GM04503 (cell line): ENCODE measurements at regions not wholly inside any gene's neighbourhood (a gene's known extent, or its start where the extent isn't known, plus 50 kb on each side); places are given as distances from the start of the nearest gene placed in this dataset.
A peak's percentile ranks its signal among the peaks of the same experiment; 100 is the strongest.

Experiments used
- DNase-seq: peaks from one replicate; pipeline ENCODE4 v3.0.0-alpha.2; 2012; ENCODE audit warnings: low read depth

DNA sequence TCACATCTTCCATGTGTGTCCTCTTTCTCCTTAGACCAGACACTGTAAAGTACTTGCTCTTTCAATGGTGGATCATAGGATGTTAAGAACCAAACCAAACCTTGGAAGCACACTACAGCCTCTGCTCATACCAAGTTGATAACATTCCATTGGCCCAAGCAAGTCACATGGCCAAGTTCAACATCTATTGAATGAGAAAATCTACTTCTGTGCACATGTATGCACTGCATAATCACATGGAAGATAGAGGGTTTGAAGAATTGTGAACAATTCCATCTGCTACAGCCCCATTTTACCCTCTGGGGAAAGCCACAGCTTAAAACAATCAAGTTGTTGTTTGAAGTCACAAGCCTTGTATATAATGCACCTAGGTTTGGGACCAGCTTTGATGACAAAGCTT is 68.2 kb downstream of the MFAP3 start:
- DNase-seq = no peak

DNA sequence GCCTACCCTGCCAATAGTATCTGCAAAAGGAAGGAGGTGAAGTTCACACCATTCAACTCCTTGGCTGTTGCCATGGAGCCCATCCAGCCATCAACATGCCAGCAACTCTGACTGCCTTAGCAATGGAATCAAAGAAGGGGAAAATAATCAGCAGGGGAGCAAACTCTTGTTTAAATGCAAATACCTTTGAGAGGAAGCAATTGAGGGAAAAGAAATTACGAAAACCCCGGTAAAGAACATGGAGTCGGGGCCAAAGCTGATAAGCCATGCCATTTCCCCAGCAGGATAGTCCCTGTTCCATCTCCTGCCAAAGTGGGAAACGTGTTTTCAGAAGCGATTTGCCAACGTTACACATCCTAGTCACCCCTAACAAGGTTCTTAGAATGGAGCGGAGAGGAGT is 69.0 kb downstream of the MFAP3 start:
- DNase-seq = no peak

DNA sequence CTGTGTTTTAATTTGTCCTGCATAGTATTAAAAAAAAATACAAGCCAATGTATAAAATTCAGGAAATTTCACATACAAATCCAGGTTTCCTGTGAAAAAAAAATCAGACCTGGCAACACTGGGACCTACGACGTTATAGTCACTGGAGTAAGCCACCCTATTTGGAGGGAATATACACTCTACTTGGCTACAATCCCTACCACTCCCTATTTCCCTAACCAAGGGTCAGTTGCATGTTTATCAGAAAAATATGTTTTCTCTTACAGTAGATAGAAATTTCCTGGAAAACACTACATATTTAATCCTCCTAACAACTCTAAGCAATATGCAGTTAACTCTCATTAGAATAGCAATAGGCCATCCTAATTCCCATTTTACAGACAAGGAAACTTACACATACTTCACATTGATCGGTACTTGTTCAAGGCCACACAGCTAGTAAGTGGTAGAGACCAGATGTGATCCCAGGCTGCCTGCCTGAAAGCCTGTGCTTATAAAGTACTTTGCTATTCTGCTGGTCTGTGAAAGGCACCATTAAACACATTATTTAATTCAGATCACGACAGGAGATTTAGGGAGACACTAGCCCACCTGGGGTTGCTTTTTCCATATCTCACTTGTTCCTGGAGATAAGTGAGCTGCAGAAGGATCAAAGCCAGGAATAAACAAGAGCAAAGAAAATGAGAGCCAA is 70.8 kb downstream of the MFAP3 start:
- no peak for DNase-seq

DNA sequence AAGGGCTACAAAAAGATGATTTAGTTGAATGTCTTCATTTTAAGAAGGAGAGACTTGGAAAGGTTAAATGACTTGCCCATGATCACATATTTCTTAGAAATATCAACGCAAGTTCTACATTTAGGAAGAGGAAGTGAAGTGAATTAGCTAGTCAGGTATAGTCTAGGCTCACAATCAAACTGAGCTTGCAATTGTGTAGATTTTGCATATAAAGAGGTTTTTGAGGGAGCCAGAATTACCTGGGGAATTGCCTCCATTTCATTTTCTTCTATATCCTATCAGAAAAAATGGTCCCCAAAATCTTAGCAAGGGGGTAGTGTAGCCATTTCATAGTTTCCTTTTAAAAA is 71.3 kb downstream of the MFAP3 start:
- no peak for DNase-seq

DNA sequence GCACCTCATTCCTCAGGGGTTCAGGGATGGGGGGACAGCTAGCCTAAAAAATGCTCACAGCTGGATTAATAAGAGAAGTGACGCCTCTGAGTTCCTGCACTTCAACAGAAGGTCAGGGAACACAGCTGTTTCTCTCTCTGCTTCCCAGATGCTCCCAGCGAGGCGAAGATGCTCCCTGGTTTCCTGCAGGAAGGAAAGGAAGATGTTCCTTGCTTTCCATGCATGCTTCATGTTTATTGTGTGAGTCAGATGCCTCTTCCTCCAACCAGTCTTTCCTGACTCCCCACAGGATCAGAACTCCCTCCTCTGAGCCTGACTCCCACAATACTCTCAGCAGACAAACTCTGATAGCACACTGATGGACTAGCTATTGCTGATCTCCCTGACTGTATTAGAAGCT is 71.9 kb downstream of the MFAP3 start:
- DNase-seq = peak; percentile 9

DNA sequence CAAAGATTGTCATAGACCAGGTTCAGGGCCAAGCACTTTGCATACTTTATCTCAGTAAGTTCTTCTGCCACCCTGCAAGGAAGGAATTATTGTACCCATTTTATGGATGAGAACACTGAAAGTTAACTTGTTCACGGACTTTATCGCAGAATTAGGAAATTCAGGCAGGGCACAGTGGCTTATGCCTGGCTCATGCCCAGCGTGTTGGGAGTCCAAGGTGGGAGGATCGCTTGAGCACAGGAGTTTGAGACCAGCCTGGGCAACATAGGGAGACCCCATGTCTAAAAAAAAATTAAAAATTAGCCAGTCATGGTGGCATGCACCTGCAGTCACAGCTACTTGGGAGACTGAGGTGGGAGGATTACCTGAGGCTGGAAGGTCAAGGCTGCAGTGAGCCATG is 72.4 kb downstream of the MFAP3 start:
- DNase-seq = no peak

DNA sequence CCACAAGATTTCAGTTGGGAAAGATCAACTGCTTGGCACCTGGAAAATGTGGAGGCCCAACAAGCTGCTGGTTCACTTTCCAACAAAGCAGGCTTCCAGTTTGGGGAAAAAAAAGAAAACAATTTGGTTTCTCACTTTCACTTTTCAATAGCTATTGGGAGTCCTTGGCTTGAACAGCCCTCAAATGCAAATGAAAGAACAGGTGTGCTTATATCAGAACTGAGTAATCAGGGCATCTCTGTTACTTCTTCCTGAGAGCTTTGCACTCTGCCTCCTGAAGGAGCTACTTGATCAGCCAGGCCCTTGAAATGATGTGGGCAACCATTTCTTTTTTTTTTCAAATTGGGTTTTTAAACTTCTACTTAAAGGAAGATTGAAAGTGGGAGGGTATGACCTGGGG is 73.5 kb downstream of the MFAP3 start:
- DNase-seq = no peak

DNA sequence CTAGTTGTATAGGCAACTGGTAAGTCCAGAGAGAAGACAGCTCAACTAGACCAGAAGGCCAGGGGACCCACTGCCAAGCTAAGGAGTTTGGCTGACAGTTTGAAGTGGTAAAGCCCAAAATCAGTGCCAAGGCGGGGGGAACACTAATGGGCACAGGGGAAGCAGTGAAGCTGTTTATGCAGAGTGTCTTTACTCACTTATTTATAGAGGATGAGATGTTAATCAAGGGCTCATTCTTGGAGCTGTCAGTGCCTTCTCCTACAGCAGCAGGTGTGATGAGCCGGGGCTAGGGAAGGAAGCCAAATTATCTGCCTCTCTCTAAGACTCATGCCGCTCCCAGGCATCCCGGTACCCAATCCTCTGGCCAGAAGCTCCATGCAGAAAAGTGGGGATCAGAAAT is 75.2 kb upstream of the GALNT10 start:
- no peak for DNase-seq

DNA sequence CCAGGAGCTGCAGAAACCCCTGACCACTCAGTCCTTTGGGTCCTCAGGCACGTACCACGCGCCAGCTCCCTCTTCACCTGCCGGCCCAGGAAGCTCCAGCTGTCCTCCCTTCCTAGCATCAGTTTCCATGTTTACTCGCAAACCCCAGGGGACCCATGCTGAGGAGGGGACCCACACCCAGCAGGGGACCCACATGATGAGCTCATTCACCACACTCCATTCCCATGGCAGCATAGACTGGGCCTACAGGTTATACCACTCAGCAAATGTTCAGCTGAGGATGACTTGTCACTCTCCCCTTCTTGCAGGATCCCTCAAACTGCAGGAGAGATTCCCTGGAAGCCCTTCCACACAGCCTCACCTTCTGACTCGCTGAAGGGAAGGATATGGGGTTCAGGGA is 73.5 kb upstream of the GALNT10 start:
- no peak for DNase-seq

DNA sequence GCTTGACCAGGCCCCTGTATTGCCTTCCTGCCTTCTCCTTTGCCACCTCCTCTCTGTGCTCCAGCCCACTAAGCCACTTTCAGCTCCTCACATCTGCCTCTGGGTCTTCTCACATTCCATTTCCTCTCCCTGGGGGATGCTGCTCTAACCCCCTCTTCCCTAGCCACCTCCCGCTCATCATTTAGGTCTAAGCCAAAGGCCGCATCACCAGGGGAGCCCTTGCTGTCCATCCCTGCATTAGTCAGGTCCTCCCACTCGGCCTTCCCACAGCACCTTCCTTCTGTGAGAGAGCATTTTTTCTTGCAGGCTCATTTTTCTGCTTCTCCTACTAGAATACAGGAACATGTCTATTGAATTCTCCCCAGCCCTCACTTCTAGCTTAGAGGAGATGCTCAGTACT is 72.6 kb upstream of the GALNT10 start:
- DNase-seq = no peak

DNA sequence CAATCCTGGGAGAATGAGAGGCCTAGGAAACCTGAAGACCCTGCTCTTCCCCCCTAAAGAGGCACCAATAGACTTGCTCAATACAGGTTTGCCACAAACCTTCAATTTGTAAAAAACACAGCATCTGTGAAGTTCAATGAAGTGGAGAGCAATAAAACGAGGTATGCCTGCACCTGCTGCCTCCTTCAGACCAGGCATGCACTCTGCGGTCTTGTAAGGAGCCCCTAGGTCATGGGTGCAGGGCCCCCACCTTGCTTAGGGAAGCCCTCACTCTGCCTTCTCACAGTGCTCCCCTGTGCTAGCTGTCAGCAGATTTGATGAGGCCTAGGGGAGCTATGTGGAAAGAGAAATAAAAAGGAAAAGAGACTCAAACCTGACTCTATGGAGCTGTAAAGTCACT is 72.1 kb upstream of the GALNT10 start:
- DNase-seq = no peak

DNA sequence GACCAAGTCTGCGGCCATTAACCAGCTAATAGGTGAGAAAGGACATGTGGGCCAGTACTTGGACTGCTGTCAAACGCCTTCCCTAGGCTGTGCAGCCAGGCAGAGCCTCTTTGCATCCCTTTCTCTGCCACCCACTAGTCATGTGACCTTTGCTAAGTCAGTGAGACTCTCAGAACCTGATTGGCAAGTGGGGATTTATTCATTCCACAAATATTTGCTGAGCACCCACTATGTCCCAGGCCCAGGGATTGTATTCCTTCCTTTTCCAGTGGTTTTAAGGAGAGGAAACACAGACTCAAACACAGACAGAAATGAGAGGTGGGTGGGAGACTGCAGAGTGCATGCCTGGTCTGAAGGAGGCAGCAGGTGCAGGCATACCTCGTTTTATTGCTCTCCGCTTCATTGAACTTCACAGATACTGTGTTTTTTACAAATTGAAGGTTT is 71.6 kb upstream of the GALNT10 start:
- DNase-seq = no peak

DNA sequence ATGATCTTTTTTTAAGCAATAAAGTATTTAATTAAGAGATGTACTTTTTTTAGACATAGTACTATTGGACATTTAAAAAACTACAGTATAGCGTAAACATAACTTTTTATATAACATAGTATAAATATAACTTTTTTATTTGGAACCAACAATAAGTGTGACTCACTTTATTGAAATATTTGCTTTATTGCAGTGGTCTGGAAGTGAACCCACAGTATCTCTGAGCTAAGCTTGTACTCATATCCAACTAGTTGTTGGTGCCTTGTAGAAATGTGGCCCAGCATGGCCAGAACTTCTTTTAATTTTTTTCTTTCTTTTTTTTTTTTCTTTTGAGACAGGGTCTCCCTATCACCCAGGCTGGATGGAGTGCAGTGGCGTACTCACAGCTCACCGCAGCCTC is 61.5 kb upstream of the GALNT10 start:
- no peak for DNase-seq

DNA sequence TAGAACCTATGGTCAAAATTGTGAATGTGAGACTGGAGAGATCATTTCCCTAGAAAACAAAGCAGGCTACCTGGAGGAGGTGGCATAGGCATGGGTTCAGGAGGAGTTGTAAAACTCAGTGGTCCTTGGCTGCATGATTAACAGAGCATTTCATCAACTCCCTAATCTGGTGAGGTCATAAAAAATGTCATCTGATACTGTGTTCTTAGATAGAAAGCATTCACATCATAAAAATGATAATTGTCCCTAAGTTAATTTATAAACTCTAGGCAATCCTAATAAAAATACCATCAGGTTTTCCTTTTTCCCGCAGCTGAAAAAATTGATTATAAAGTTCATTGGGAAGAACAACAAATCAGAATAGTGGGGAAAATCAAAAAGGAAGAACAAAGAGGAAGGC is 60.6 kb upstream of the GALNT10 start:
- no peak for DNase-seq

DNA sequence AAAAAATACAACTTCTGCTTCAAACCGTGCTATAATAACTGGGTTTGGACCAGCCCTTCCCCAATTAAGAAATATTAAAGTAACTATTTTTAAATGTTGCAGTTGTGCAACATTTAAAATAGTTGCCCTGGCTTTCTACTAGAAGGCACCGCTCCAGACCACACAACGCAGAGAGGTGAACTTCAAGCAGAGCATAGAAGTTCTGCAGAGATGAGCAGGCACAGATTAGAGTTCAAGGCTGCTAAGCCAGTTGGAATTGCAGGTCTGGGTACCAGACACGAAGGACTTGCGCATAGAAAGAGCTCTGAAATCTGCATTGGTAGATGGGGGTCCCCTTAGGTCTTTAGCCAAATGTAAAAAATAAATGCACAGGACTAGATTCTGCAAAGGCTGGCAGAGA is 58.7 kb upstream of the GALNT10 start:
- no peak for DNase-seq

DNA sequence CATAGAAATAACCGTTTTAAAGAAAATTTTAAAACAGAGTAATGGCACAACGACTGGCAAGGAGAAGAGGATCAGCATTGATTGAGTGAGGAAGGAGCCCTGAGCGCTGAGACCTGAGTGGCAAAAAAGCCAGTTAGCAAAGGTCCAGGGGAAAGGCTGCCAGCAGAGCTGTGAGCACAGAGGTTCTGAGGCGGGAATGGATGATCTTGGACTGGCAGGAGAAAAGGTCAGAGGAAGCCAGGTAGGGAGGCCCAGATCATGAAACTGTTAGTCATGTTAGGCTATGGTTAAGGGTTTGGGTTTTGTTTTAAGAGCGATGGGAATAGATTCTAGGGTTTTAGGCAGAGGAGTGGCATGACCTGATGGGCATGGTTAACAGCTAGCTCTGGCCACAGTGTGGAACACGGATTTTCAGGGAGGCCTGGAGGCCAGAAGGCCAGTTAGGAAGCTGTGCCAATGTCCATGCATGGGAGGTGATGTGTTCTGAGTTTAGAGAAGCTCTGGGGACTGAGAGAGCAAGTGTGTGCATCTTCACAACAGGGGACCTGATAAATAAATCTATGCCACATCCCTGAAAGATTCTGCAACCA is 57.7 kb upstream of the GALNT10 start:
- no peak for DNase-seq

DNA sequence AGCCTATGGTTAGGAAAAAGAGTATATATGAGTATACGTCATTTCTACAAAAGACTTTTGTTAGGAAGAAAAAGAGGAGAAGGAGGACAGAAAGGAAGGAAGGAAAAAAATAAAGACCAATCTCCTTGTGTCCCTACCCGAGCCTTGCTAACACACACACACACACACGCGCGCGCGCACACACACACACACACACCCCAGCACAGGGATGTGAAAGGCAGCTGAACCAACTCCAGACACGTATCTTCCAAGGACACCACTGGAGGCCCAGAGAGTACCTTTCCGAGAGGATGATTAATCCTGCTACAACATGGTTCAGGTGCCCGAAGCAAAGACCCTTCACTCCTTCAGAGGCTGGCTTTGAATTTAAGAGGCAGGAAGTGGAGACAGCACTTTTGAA is 56.9 kb upstream of the GALNT10 start:
- no peak for DNase-seq

DNA sequence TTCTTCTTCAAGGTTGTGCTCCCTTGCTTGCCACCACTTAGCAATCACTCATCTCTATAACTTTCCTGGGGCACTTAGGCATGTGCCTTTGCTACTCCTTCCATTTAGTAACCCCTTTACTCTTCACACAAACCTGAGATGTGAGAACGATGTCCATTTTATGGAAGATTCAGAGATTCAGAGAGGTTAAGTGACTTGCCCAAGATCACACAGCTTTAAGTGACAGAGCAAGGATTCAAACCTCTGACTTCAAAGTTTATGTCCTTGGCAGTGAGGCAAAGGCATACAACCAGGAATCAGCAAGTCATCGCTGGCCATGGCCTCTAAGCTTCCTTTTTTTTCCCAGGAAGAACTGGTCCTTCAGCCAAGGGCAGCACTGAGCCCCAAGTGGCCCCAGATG is 56.0 kb upstream of the GALNT10 start:
- no peak for DNase-seq

DNA sequence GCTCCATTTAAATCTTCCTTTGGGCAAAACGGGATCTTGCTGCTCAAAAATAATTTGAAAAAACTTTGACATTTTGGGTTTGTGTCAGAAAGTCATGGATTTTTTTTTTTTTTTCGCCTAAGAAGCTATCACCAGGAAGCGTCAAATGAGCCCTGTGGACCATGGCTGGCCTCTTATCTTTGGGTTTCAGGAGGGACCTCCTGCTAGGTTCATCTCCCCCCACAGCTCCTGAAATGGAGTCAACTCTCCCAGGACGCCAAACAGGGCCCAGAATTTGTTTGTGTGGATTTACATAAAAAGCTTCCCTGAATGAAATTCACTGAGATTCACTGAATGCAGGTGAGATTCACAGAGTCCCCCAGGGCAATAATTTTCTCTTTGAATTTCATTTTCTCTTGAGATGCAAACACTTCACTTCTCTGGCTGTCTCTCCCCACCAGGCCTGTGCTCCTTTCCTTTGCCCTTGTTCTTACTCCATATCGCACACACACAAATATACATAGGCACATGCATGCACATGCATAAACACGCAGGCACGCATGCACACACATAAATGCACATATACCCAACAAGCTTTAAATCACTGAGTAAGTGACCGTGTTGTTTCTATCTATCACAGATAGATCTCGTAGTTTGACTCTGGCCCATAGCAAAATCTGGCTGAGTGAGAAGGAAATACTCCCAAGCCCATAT is 55.3 kb upstream of the GALNT10 start:
- DNase-seq = no peak

DNA sequence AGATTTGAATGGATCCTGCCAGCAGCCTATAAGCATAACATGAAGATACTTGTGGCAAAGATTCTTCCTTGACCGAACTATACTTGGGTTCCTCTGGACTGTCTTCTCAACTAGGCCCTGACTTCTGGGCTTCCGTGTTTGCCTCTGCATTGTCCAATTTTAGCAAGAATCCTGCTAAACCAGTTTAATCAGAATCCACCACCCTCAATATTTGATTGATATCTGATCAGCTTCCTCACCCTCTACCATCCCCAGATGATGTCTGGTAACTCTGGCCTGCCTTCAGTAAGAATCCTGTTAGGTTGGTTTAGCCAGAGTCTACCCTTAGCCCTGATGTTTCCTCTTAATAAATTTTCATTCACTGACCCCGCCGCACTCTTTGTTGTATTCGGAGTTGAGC is 54.4 kb upstream of the GALNT10 start:
- no peak for DNase-seq

DNA sequence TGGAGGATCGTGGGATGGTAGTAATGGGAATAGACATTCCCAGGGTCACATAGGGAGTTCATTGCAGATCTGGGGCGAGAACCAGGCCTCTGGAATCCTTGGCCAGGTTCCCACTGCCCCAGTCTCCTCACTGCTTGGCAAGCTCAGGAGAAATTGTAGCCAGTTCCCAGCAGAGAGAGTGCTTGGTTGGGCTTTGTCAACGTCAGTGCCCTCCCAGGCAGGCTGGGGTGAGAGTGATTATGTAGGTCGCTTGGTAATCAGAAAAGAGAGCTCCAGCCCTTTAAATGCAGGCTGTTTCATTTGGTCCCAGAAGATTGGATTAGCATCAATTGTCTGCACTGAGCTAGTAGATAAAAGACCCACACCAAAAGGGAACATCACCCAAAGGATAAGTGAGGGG is 51.8 kb upstream of the GALNT10 start:
- DNase-seq = no peak

DNA sequence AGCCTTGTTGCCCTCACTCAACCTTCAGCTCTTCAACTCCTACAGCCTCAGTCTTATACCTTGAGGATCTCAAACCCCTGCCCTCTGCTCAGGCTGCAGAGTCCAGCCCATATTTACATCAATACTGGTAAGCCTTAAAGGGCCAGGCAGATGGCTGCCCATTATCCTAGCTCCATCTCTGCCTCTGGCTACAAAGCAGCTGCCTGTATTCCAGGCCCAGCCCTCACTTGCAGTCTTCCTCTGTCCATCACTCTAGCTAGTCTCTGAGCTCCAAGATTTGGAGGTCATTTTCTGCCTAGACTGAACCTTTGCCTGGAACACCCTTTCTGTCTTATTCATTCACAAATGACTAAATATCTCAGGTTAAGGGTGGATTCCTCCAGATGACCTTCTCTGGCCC is 50.2 kb upstream of the GALNT10 start:
- no peak for DNase-seq
